ENCODE measurements at regions not wholly inside any gene's neighbourhood (a gene's known extent, or its start where the extent isn't known, plus 50 kb on each side); places are given as distances from the start of the nearest gene placed in this dataset.

DNA sequence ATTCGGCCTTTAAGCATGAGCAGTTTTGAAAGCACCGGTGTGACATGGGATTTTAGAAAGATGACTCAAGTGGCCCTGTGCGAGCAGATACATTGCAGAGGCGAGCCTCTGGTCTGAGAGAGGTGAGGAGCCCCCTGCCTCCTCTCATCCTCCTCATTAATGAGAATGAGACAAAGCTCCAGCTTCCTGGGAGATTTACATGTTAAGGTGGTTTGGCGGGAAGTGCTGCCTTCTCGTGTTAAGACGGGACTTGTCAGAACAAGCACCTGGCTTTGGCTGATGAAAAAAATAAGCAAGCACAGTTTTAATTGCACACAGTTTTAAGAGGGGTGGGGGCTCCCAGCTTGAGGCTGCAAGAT lies 68.1 kb downstream of the ACTL7B start:
- no peak overlapping the region for H3K27ac ChIP-seq
- H3K36me3 ChIP-seq, result no peaks in the 10 kb centered on the region
- peaks cover 0 to 13% of the 10 kb centered on the region in 2 donors for H3K9me3 ChIP-seq
- H3K4me1 ChIP-seq, result peaks cover 0 to 18% of the 10 kb centered on the region in 2 donors
- H3K27me3 ChIP-seq, result no peaks in the 10 kb centered on the region
- H3K4me3 ChIP-seq, result no peak overlapping the region
- DNase-seq (ENCODE audit: low spot score), result no peak
- TF ChIP-seq, protein P1, sequence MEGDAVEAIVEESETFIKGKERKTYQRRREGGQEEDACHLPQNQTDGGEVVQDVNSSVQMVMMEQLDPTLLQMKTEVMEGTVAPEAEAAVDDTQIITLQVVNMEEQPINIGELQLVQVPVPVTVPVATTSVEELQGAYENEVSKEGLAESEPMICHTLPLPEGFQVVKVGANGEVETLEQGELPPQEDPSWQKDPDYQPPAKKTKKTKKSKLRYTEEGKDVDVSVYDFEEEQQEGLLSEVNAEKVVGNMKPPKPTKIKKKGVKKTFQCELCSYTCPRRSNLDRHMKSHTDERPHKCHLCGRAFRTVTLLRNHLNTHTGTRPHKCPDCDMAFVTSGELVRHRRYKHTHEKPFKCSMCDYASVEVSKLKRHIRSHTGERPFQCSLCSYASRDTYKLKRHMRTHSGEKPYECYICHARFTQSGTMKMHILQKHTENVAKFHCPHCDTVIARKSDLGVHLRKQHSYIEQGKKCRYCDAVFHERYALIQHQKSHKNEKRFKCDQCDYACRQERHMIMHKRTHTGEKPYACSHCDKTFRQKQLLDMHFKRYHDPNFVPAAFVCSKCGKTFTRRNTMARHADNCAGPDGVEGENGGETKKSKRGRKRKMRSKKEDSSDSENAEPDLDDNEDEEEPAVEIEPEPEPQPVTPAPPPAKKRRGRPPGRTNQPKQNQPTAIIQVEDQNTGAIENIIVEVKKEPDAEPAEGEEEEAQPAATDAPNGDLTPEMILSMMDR (IDR thresholded peaks at IDR 0.05), result no peak

DNA sequence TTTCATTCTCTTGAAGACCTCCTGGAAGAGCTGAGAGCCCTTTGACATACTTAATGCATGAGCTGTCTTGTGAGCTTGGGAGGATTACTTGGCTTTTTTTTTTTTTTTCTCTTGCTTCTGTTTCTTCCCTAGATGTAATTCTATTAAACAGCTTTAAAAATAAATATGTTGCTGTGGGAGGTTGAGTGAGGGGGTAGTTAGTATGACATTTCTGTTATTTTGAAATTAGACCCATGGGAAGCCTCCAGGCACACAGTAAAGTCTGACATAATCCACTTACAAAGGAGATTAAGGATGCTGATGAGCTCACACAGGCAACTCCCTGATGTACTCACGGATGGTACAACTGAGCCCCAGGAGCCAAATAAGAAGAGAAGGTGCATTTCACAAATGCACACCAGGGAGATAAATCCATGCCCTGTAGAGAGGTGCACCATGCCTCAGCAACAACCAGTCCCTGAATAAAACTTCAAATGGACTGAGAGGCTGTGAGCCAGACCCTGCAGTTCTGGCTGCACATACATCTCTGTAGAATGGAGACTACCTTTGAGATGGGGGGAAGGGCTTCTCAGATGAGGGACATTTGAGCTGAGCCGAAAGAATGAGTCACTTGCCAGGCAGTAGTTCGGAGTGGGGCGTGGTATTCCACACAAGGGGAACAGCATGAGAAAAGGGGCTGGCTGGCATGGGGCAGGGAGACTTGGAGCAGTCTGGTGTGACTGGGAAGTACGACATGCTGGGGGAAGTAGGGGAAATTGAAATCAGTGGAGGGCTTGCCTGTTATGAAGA lies 68.7 kb downstream of the ACTL7B start:
- no peak overlapping the region for H3K4me3 ChIP-seq
- no peaks in the 10 kb centered on the region for H3K36me3 ChIP-seq
- TF ChIP-seq, protein P1 (IDR thresholded peaks at IDR 0.05), result no peak
- H3K4me1 ChIP-seq, result peaks cover 0 to 18% of the 10 kb centered on the region in 2 donors
- peaks cover 0 to 7% of the 10 kb centered on the region in 2 donors for H3K9me3 ChIP-seq
- H3K27me3 ChIP-seq, result no peaks in the 10 kb centered on the region
- no peak overlapping the region for H3K27ac ChIP-seq
- DNase-seq (ENCODE audit: low spot score), result no peak

DNA sequence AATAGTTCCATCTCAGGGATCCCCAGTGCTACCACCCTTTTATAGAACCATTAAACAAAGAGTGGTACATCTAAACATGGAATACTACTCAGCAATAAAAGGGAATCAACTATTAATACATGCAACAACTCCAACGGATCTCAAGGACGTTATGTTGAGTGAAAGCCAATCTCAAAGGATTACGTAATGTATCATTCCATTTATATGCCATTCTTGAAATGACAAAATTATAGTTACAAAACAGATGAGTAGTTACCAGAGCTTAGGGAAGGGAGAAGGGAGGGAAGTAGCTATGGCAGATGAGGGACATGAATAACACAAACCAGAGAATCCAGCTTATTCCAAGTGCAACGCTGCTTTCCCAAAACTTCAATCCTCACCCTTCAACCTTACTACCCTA lies 69.5 kb downstream of the ACTL7B start:
- H3K9me3 ChIP-seq, result peaks cover 0 to 3% of the 10 kb centered on the region in 2 donors
- DNase-seq (ENCODE audit: low spot score), result no peak
- H3K4me3 ChIP-seq, result no peak overlapping the region
- H3K27ac ChIP-seq, result no peak overlapping the region
- no peaks in the 10 kb centered on the region for H3K27me3 ChIP-seq
- H3K4me1 ChIP-seq, result peaks cover 0 to 18% of the 10 kb centered on the region in 2 donors
- TF ChIP-seq, protein P1 (IDR thresholded peaks at IDR 0.05), result no peak
- no peaks in the 10 kb centered on the region for H3K36me3 ChIP-seq

DNA sequence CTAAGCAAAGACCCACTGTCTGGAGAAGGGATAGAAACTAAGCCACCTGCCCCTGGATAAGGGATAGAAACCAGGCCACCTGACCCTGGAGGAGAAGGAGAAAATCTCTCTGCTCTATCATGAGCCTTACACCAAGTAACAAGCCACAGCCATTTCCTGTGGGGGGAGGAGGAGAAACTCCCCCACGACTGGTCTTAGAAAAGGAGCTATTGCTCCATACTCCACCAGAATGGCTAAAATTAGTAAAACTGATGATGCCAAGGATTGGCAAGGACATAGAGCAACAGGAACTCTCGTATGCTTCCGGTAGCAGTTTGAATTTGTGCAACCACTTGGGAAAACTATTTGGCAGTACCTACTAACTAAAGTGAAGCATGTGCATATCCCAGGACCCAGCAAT lies 70.8 kb downstream of the ACTL7B start:
- Histone ChIP-seq H3K27ac (peak overlapping the region in 1 of 2 donors; percentile 35), H3K4me3 (no peak overlapping the region), H3K4me1 (peaks cover 0 to 18% of the 10 kb centered on the region in 2 donors), H3K36me3 (no peaks in the 10 kb centered on the region), H3K27me3 (no peaks in the 10 kb centered on the region), H3K9me3 (no peaks in the 10 kb centered on the region)
- peak; percentile 68 for DNase-seq (ENCODE audit: low spot score)
- TF ChIP-seq, protein P1 (IDR thresholded peaks at IDR 0.05), result no peak

DNA sequence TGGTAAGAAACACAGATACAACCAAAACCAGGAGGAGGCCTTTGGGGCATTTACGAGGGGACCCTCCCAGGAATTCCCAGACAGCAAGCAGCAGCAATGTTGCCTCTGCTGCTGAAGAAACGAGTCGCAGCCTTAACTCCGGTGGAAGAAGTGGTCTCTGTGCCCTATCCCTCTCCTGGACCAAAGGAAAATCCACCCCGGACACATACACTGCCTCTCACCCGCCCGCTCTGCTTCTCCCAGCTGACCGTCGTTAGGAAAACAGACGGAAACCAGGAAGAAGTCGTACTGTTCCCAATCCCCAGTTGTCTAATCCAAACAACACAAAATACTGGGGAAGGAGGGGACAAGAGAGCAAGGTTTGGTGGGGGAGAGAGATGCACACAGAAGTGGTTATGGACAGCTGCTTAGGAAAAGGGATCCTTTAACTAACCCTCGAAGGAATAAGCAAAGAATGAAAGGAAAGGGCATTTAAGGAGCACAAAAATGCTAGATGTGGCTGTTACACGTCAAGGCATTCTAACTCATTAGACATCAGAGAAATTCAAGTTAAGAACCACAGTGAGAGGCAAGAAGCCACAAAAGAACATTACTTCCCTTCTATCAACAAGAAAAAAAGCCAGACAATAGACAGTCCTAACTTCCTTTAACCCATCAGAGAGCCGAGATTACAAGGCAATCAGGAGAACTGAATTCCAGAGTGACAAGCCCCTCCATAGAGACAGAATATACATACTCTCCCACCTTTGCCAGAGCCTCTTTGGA lies 71.9 kb downstream of the ACTL7B start:
- TF ChIP-seq, protein P1 (IDR thresholded peaks at IDR 0.05), result no peak
- Histone ChIP-seq H3K36me3 (no peaks in the 10 kb centered on the region), H3K4me3 (no peak overlapping the region), H3K4me1 (peaks cover 0 to 18% of the 10 kb centered on the region in 2 donors), H3K27me3 (no peaks in the 10 kb centered on the region), H3K9me3 (no peaks in the 10 kb centered on the region), H3K27ac (no peak overlapping the region)
- no peak for DNase-seq (ENCODE audit: low spot score)
